Duodenal mucosa (tissue), 2 donors: ENCODE measurements at regions not wholly inside any gene's neighbourhood (a gene's known extent, or its start where the extent isn't known, plus 50 kb on each side); places are given as distances from the start of the nearest gene placed in this dataset.

Experiments used
- H3K27ac ChIP-seq: one replicate; pipeline ENCODE4 v1.7.0; 2013; ENCODE audit warnings: low read depth, low read length
- H3K27me3 ChIP-seq, 2 donors: one replicate each; pipeline ENCODE4 v1.7.0; 2013; ENCODE audit warnings: low read length in 2 of 2, control low read depth in 1 of 2; ENCODE audit not compliant: insufficient read depth in 2 of 2, control insufficient read depth in 1 of 2
- H3K36me3 ChIP-seq, 2 donors: one replicate each; pipeline ENCODE4 v1.7.0; 2013; ENCODE audit warnings: low read length in 2 of 2, control low read depth in 1 of 2; ENCODE audit not compliant: insufficient read depth in 2 of 2, control insufficient read depth in 1 of 2
- H3K4me1 ChIP-seq, 2 donors: one replicate each; pipeline ENCODE4 v1.7.0; 2013; ENCODE audit warnings: low read length in 2 of 2, control low read depth in 1 of 2; ENCODE audit not compliant: insufficient read depth in 2 of 2, control insufficient read depth in 1 of 2
- H3K4me3 ChIP-seq, 2 donors: one replicate each; pipeline ENCODE4 v1.7.0; 2013; ENCODE audit warnings: low read length in 2 of 2, low read depth in 1 of 2
- H3K9ac ChIP-seq, 2 donors: one replicate each; pipeline ENCODE4 v1.7.0; 2013; ENCODE audit warnings: low read length in 2 of 2, low read depth in 1 of 2
- H3K9me3 ChIP-seq, 2 donors: one replicate each; pipeline ENCODE4 v1.7.0; 2013; ENCODE audit warnings: low read length in 2 of 2, control low read depth in 1 of 2; ENCODE audit not compliant: control insufficient read depth in 1 of 2

- no peaks in the 10 kb centered on the region for H3K9me3 ChIP-seq
- H3K9ac ChIP-seq = no peak overlapping the region
- no peak overlapping the region for H3K4me3 ChIP-seq
- H3K27me3 ChIP-seq = no peaks in the 10 kb centered on the region
- no peak overlapping the region for H3K27ac ChIP-seq
- H3K4me1 ChIP-seq = no peaks in the 10 kb centered on the region
- H3K36me3 ChIP-seq = no peaks in the 10 kb centered on the region
Measured at GRCh38 chr7:145064114-145064513, 228.3 kb upstream of the TPK1 start.

- no peak overlapping the region for H3K4me3 ChIP-seq
- H3K4me1 ChIP-seq = no peaks in the 10 kb centered on the region
- no peak overlapping the region for H3K27ac ChIP-seq
- no peaks in the 10 kb centered on the region for H3K27me3 ChIP-seq
- H3K36me3 ChIP-seq = no peaks in the 10 kb centered on the region
- H3K9me3 ChIP-seq = no peaks in the 10 kb centered on the region
- H3K9ac ChIP-seq = no peak overlapping the region
Measured at GRCh38 chr7:145053781-145054180, 217.9 kb upstream of the TPK1 start.

GRCh38 chr7:145050415-145050814 lies 214.6 kb upstream of the TPK1 start:
- Histone ChIP-seq H3K9ac (no peak overlapping the region), H3K27me3 (no peaks in the 10 kb centered on the region), H3K4me1 (no peaks in the 10 kb centered on the region), H3K36me3 (no peaks in the 10 kb centered on the region), H3K4me3 (no peak overlapping the region), H3K9me3 (no peaks in the 10 kb centered on the region), H3K27ac (no peak overlapping the region)

- Histone ChIP-seq H3K4me3 (no peak overlapping the region), H3K9ac (no peak overlapping the region), H3K27ac (no peak overlapping the region), H3K36me3 (no peaks in the 10 kb centered on the region), H3K4me1 (no peaks in the 10 kb centered on the region), H3K27me3 (no peaks in the 10 kb centered on the region), H3K9me3 (peaks cover 0 to 6% of the 10 kb centered on the region in 2 donors)
Measured at GRCh38 chr7:145036604-145037405, 201.0 kb upstream of the TPK1 start.

- no peaks in the 10 kb centered on the region for H3K36me3 ChIP-seq
- no peak overlapping the region for H3K9ac ChIP-seq
- H3K9me3 ChIP-seq = peaks cover 0 to 6% of the 10 kb centered on the region in 2 donors
- no peaks in the 10 kb centered on the region for H3K27me3 ChIP-seq
- no peak overlapping the region for H3K27ac ChIP-seq
- H3K4me1 ChIP-seq = no peaks in the 10 kb centered on the region
- H3K4me3 ChIP-seq = no peak overlapping the region
Measured at GRCh38 chr7:145031162-145031561, 195.3 kb upstream of the TPK1 start.

- H3K4me3 ChIP-seq = no peak overlapping the region
- no peaks in the 10 kb centered on the region for H3K36me3 ChIP-seq
- no peaks in the 10 kb centered on the region for H3K4me1 ChIP-seq
- no peak overlapping the region for H3K9ac ChIP-seq
- H3K27me3 ChIP-seq = no peaks in the 10 kb centered on the region
- H3K9me3 ChIP-seq = peaks cover 0 to 6% of the 10 kb centered on the region in 2 donors
- H3K27ac ChIP-seq = no peak overlapping the region
Measured at GRCh38 chr7:145030754-145031153, 194.9 kb upstream of the TPK1 start.

GRCh38 chr7:145020454-145020853 lies 184.6 kb upstream of the TPK1 start:
- H3K27me3 ChIP-seq = no peaks in the 10 kb centered on the region
- no peaks in the 10 kb centered on the region for H3K9me3 ChIP-seq
- no peak overlapping the region for H3K4me3 ChIP-seq
- H3K36me3 ChIP-seq = no peaks in the 10 kb centered on the region
- no peak overlapping the region for H3K27ac ChIP-seq
- H3K4me1 ChIP-seq = no peaks in the 10 kb centered on the region
- no peak overlapping the region for H3K9ac ChIP-seq

- H3K36me3 ChIP-seq = no peaks in the 10 kb centered on the region
- H3K4me3 ChIP-seq = no peak overlapping the region
- no peaks in the 10 kb centered on the region for H3K4me1 ChIP-seq
- no peaks in the 10 kb centered on the region for H3K9me3 ChIP-seq
- H3K9ac ChIP-seq = no peak overlapping the region
- H3K27ac ChIP-seq = no peak overlapping the region
- H3K27me3 ChIP-seq = no peaks in the 10 kb centered on the region
Measured at GRCh38 chr7:145016068-145016467, 180.2 kb upstream of the TPK1 start.

GRCh38 chr7:145009876-145010275 lies 174.0 kb upstream of the TPK1 start:
- Histone ChIP-seq H3K9me3 (no peaks in the 10 kb centered on the region), H3K27me3 (no peaks in the 10 kb centered on the region), H3K4me3 (no peak overlapping the region), H3K27ac (no peak overlapping the region), H3K4me1 (no peaks in the 10 kb centered on the region), H3K36me3 (no peaks in the 10 kb centered on the region), H3K9ac (no peak overlapping the region)

GRCh38 chr7:145005601-145006000 lies 169.7 kb upstream of the TPK1 start:
- Histone ChIP-seq H3K4me3 (no peak overlapping the region), H3K4me1 (no peaks in the 10 kb centered on the region), H3K27me3 (no peaks in the 10 kb centered on the region), H3K36me3 (no peaks in the 10 kb centered on the region), H3K27ac (no peak overlapping the region), H3K9ac (no peak overlapping the region), H3K9me3 (peaks cover 0 to 4% of the 10 kb centered on the region in 2 donors)
